Right cardiac atrium (tissue), 5 donors: ENCODE measurements at regions not wholly inside any gene's neighbourhood (a gene's known extent, or its start where the extent isn't known, plus 50 kb on each side); places are given as distances from the start of the nearest gene placed in this dataset.

Experiments
- ATAC-seq, 2 donors: fragments of 200-7000 bp; cut with Tn5 transposase; one replicate each; pipeline versions ENCODE4 v1.8.0 to v1.9.1; 2020; ENCODE audit warnings: moderate library complexity in 2 of 2, mild to moderate bottlenecking in 1 of 2
- DNase-seq, 3 donors: peaks; one replicate each; pipeline ENCODE4 v3.0.0-alpha.2; 2020
- H3K27ac ChIP-seq: one replicate; pipeline ENCODE4 v1.5.1; 2013; ENCODE audit warnings: mild to moderate bottlenecking, low read length, control low read depth, moderate library complexity
- H3K27me3 ChIP-seq: one replicate; pipeline ENCODE4 v1.6.1; 2013; ENCODE audit not compliant: control insufficient read depth, insufficient read depth
- H3K4me1 ChIP-seq: one replicate; pipeline ENCODE4 v1.6.1; 2013; ENCODE audit warnings: low read length; ENCODE audit not compliant: control insufficient read depth, insufficient read depth
- H3K4me3 ChIP-seq: one replicate; pipeline ENCODE4 v1.5.1; 2013; ENCODE audit warnings: low read length, control low read depth
- H3K9me3 ChIP-seq: one replicate; pipeline ENCODE4 v1.6.1; 2013; ENCODE audit warnings: low read length; ENCODE audit not compliant: control insufficient read depth
- WGBS: extraction: QIAGEN DNeasy Blood & Tissue Kit; methylation state at CpG from one replicate; pipeline ENCODE4 v1.1.7; 2013; 5-methylcytosine and 5-hydroxymethylcytosine counted together
- intact Hi-C, 4 donors: fragments of 100-400 bp; cut with DNase I; formaldehyde crosslinking; loops; one replicate each; pipeline versions ENCODE4 v1.11.0 to v1.14.0; 2022 to 2023
- donor health status: healthy with polysubstance abuse.
- donor health status: DM: no; HTN: yes; CAD: no.
- donor health status: DM: no; HTN: no; CAD: no.
- donor health status: DM: no; HTN: yes; CAD: no; lungs with severe emphysema.
- donor health status: DM: yes; HTN: yes; CAD: no.

- WGBS = 85% methylated on average over 4 of the region's 4 CpGs
- no peak overlapping the region for H3K27ac ChIP-seq
- H3K4me3 ChIP-seq = no peak overlapping the region
- H3K4me1 ChIP-seq = no peaks in the 10 kb centered on the region
- no peak for DNase-seq
- no peak for ATAC-seq
- H3K9me3 ChIP-seq = no peaks in the 10 kb centered on the region
- H3K27me3 ChIP-seq = no peaks in the 10 kb centered on the region
- intact Hi-C loops = no loop called here
These were observed 324.1 kb downstream of the RBM26 start for GRCh38 chr13:79081942-79082341.

DNA sequence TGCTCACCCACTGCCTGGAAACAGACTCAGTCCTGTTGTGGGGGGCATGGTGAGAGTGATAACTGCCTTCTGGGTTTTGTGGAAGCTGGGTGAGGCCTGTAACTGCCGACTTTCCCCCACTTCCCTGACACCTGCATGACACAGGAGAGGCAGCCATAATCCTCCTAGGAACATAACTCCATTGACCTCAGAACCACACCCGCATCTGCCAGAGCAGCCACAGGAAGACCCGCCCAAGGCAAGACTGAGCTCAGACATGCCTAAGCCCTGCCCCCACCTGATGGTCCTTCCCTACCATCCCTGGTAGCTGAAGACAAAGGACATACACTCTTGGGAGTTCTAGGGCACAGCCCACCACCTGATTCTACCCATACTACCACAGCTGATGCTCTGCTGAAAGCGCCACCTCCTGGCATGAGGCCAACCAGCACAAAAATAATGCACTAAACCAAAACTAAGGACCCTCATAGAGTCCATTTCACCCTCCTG, 326.7 kb downstream of the RBM26 start:
- 91% methylated on average over 4 of the region's 4 CpGs for WGBS

GRCh38 chr13:79075703-79076102, 330.4 kb downstream of the RBM26 start:
- Histone ChIP-seq H3K4me3 (no peak overlapping the region), H3K27me3 (no peaks in the 10 kb centered on the region), H3K27ac (no peak overlapping the region), H3K4me1 (no peaks in the 10 kb centered on the region), H3K9me3 (no peaks in the 10 kb centered on the region)
- DNase-seq = no peak
- intact Hi-C loops = no loop called here
- ATAC-seq = no peak

More for the DNA sequence above, 326.7 kb downstream of the RBM26 start:
- intact Hi-C loops = no loop called here
- Histone ChIP-seq H3K4me3 (no peak overlapping the region), H3K27me3 (no peaks in the 10 kb centered on the region), H3K4me1 (no peaks in the 10 kb centered on the region), H3K27ac (no peak overlapping the region), H3K9me3 (no peaks in the 10 kb centered on the region)
- no peak for ATAC-seq
- no peak for DNase-seq

DNA sequence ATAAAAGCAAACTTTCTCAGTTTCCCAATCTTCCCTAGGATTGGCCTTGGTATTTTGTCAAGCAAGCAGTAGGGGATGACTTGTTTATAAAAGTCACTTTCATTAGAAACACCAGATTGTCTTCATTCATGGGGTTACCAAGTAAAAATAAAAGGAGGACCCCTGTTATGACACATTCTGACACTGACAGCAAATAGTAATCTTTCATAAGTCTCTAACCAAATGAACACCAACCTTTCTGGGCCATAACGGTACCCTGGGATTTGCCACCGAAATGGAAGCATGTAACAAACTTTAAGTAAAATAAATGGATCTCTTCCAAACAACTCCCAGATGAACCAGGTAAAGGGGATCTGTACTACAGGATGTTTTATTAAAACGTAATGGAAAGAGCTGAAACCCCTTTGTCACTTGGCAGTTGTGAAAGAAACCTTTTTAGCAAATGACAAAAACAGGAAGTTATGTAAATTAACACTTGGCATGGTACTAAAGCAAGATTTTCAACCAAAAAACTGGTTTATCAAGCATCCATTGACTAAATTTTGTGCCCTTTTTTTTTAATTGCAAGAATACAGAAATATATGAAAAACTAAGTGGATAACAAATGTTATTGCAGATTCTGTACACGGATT, 335.6 kb downstream of the RBM26 start:
- intact Hi-C loops = no loop called here
- no peak for DNase-seq
- Histone ChIP-seq H3K9me3 (no peaks in the 10 kb centered on the region), H3K4me3 (no peak overlapping the region), H3K27ac (no peak overlapping the region), H3K27me3 (no peaks in the 10 kb centered on the region), H3K4me1 (no peaks in the 10 kb centered on the region)
- no peak for ATAC-seq
- WGBS = 56% methylated on average over 4 of the region's 4 CpGs

GRCh38 chr13:79062291-79062690, 343.8 kb downstream of the RBM26 start:
- DNase-seq = no peak
- WGBS = 68% methylated on average over 6 of the region's 6 CpGs
- no peaks in the 10 kb centered on the region for H3K9me3 ChIP-seq
- no peaks in the 10 kb centered on the region for H3K4me1 ChIP-seq
- H3K27ac ChIP-seq = no peak overlapping the region
- no peak overlapping the region for H3K4me3 ChIP-seq
- ATAC-seq = no peak
- H3K27me3 ChIP-seq = no peaks in the 10 kb centered on the region
- intact Hi-C loops = no loop called here

- 67% methylated on average over 1 of the region's 1 CpG for WGBS
- H3K4me3 ChIP-seq = no peak overlapping the region
- H3K27me3 ChIP-seq = no peaks in the 10 kb centered on the region
- H3K4me1 ChIP-seq = no peaks in the 10 kb centered on the region
- DNase-seq = no peak
- ATAC-seq = no peak
- no peak overlapping the region for H3K27ac ChIP-seq
- H3K9me3 ChIP-seq = no peaks in the 10 kb centered on the region
- intact Hi-C loops = no loop called here
These were observed 345.8 kb downstream of the RBM26 start for GRCh38 chr13:79060216-79060615.

DNA sequence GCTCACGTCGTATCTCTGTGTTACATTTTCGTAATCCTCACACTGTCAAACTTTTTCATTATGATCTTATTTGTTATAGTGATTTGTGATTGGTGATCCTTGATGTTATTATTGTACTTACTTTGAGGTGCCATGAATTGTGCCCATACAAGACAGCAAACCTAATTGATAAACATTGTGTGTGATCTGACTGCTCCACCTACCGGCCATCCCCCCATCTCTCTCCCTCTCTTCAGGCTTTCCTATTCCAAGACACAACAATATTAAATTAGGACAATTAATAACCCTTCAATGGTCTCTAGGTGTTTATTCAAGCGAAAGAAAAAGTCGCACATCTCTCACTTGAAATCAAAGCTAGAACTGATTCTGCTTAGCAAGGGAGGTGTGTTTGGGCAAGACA, 349.3 kb downstream of the RBM26 start:
- no peaks in the 10 kb centered on the region for H3K27me3 ChIP-seq
- DNase-seq (no peak), ATAC-seq (no peak)
- WGBS = 88% methylated on average over 6 of the region's 6 CpGs
- no peaks in the 10 kb centered on the region for H3K4me1 ChIP-seq
- H3K4me3 ChIP-seq = no peak overlapping the region
- intact Hi-C loops = no loop called here
- no peaks in the 10 kb centered on the region for H3K9me3 ChIP-seq
- no peak overlapping the region for H3K27ac ChIP-seq

DNA sequence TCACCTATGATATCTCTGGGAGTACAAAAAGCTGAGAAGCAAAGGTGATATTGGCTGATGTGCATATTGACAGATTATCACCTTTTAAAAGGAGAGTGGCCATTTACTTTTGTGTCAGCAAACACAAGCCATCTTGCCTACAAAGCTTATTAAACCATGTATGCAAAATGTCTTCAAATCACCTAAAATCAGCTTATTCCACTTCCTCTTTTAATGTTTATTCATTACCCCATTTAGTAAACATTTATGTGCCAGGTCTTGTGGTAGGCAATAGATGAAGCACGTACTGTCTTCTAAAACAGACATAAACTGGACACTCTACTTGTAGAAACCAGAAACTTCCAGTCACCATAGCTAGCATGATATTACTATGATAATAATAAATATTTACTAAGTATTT, 354.6 kb downstream of the RBM26 start:
- DNase-seq (no peak), ATAC-seq (no peak)
- Histone ChIP-seq H3K9me3 (no peaks in the 10 kb centered on the region), H3K27ac (no peak overlapping the region), H3K27me3 (no peaks in the 10 kb centered on the region), H3K4me1 (no peaks in the 10 kb centered on the region), H3K4me3 (no peak overlapping the region)
- intact Hi-C loops = no loop called here
- 57% methylated on average over 1 of the region's 1 CpG for WGBS

DNA sequence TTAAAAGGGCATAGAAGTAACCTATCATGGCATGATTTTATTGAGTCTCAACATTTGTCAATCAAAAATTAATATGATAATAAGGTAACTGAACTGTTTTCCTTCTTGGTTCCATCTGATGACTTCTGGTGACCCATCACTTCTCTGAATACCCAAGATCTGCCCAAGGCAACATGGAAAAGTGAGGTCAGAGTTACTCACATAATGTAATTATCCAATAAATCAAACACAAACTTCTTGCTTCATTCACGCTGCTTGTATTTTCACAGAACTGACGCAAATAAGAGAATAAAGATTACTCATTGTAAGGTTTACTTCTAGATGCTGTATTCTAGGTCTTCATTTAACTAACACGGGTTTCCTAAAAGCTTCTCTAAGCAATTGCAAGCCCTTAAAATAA, 361.6 kb downstream of the RBM26 start:
- Histone ChIP-seq H3K4me1 (no peaks in the 10 kb centered on the region), H3K27me3 (peaks cover 2% of the 10 kb centered on the region), H3K27ac (no peak overlapping the region), H3K9me3 (no peaks in the 10 kb centered on the region), H3K4me3 (no peak overlapping the region)
- 76% methylated on average over 3 of the region's 3 CpGs for WGBS
- intact Hi-C loops = no loop called here
- DNase-seq = no peak
- ATAC-seq = no peak

DNA sequence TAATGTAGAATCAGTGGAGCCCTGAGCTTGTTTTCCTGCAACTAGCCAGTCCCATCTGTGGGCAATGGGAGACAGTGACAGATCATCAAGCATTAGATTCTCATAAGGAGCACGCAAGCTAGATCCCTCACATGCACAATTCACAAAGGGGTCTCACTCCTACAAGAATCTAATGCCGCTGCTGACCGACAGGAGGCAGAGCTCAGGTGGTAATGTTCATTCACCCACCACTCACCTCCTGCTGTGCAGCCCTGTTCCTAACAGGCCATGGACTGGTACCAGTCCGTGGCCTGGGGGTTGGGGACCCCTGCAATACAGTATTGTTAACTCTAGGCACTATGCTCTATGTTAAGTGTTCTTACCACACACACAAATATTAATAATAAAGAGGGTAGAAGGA, 362.8 kb downstream of the RBM26 start:
- Histone ChIP-seq H3K9me3 (no peaks in the 10 kb centered on the region), H3K27me3 (peaks cover 2% of the 10 kb centered on the region), H3K4me1 (no peaks in the 10 kb centered on the region), H3K27ac (no peak overlapping the region), H3K4me3 (no peak overlapping the region)
- intact Hi-C loops = no loop called here
- WGBS = 85% methylated on average over 4 of the region's 4 CpGs
- DNase-seq (peak in 1 of 3 donors; percentile 31), ATAC-seq (no peak)

- ATAC-seq (no peak), DNase-seq (no peak)
- 13% methylated on average over 1 of the region's 1 CpG for WGBS
- no peaks in the 10 kb centered on the region for H3K9me3 ChIP-seq
- no peak overlapping the region for H3K27ac ChIP-seq
- intact Hi-C loops = no loop called here
- no peak overlapping the region for H3K4me3 ChIP-seq
- H3K27me3 ChIP-seq = peaks cover 2% of the 10 kb centered on the region
- H3K4me1 ChIP-seq = no peaks in the 10 kb centered on the region
These were observed 368.9 kb downstream of the RBM26 start for GRCh38 chr13:79037197-79037596.

- Histone ChIP-seq H3K27ac (no peak overlapping the region), H3K9me3 (no peaks in the 10 kb centered on the region), H3K27me3 (no peaks in the 10 kb centered on the region), H3K4me3 (no peak overlapping the region), H3K4me1 (no peaks in the 10 kb centered on the region)
- ATAC-seq (no peak), DNase-seq (no peak)
- 59% methylated on average over 7 of the region's 7 CpGs for WGBS
- intact Hi-C loops = no loop called here
These were observed 371.7 kb downstream of the RBM26 start for GRCh38 chr13:79034341-79034740.
